Endodermal cell (in vitro differentiated cells): ENCODE measurements at regions not wholly inside any gene's neighbourhood (a gene's known extent, or its start where the extent isn't known, plus 50 kb on each side); places are given as distances from the start of the nearest gene placed in this dataset.

Source experiments
- DNase-seq: peaks from one replicate; pipeline ENCODE4 v3.0.0-alpha.2; 2017
- H3K27ac ChIP-seq: 2 replicates; pipeline ENCODE4 v1.5.1; 2013; ENCODE audit warnings: mild to moderate bottlenecking, low read depth, low read length, moderate library complexity
- H3K27me3 ChIP-seq: 2 replicates; pipeline ENCODE4 v1.6.1; 2013; ENCODE audit warnings: mild to moderate bottlenecking, low read length, moderate library complexity; ENCODE audit not compliant: insufficient read depth, control insufficient read depth, poor library complexity, severe bottlenecking
- H3K36me3 ChIP-seq: 2 replicates; pipeline ENCODE4 v1.7.0; 2013; ENCODE audit warnings: mild to moderate bottlenecking, low read length, moderate library complexity; ENCODE audit not compliant: control insufficient read depth, insufficient read depth
- H3K4me1 ChIP-seq: one replicate; pipeline ENCODE4 v1.7.0; 2013; ENCODE audit warnings: low read length; ENCODE audit not compliant: control insufficient read depth, insufficient read depth
- H3K4me3 ChIP-seq: 2 replicates; pipeline ENCODE4 v1.5.1; 2013; ENCODE audit warnings: mild to moderate bottlenecking, low read length, moderate library complexity
- H3K9ac ChIP-seq: 2 replicates; pipeline ENCODE4 v1.6.1; 2013; ENCODE audit warnings: mild to moderate bottlenecking, low read length, moderate library complexity; ENCODE audit not compliant: poor library complexity, severe bottlenecking; ENCODE audit errors: extremely low read depth
- H3K9me3 ChIP-seq: 2 replicates; pipeline ENCODE4 v1.6.1; 2013; ENCODE audit warnings: mild to moderate bottlenecking, low read length, moderate library complexity; ENCODE audit not compliant: control insufficient read depth
- H3K27ac Mint-ChIP-seq: 2 replicates; pipeline ENCODE4 v1.8.0; 2020; ENCODE audit warnings: mixed read lengths
- H3K27me3 Mint-ChIP-seq: 2 replicates; pipeline ENCODE4 v1.8.0; 2021; ENCODE audit warnings: mild to moderate bottlenecking, mixed read lengths; ENCODE audit not compliant: insufficient read depth
- H3K36me3 Mint-ChIP-seq: 2 replicates; pipeline ENCODE4 v1.8.0; 2020; ENCODE audit warnings: low read depth, mixed read lengths
- H3K4me1 Mint-ChIP-seq: 2 replicates; pipeline ENCODE4 v1.8.0; 2020; ENCODE audit warnings: mixed read lengths
- H3K4me3 Mint-ChIP-seq: 2 replicates; pipeline ENCODE4 v1.8.0; 2020; ENCODE audit warnings: mild to moderate bottlenecking, moderate library complexity, mixed read lengths
- H3K9me3 Mint-ChIP-seq: 2 replicates; pipeline ENCODE4 v1.8.0; 2020; ENCODE audit warnings: mild to moderate bottlenecking, mixed read lengths
- CTCF ChIP-seq: fragments of 200-600 bp; sonication (generic); conservative IDR thresholded peaks from 2 replicates; pipeline ENCODE4 v1.5.0; 2021; ENCODE audit warnings: antibody characterized with exemption, mild to moderate bottlenecking
- WGBS, 2 experiments: methylation state at CpG; one replicate each; pipeline versions ENCODE4 v1.1.5 to v1.1.7; 2013; ENCODE audit warnings: missing lambda C conversion rate in 2 of 2, mixed read lengths in 1 of 2; ENCODE audit not compliant: insufficient coverage in 1 of 2, insufficient read length in 1 of 2; 5-methylcytosine and 5-hydroxymethylcytosine counted together

- H3K9ac ChIP-seq = no peak overlapping the region
- no peaks in the 10 kb centered on the region for H3K9me3 ChIP-seq
- no peaks in the 10 kb centered on the region for H3K4me1 ChIP-seq
- Mint-ChIP-seq H3K4me3 (no peak overlapping the region), H3K36me3 (no peaks in the 10 kb centered on the region), H3K4me1 (no peaks in the 10 kb centered on the region), H3K27me3 (peaks cover 17% of the 10 kb centered on the region), H3K27ac (no peak overlapping the region), H3K9me3 (no peaks in the 10 kb centered on the region)
- TF ChIP-seq CTCF = peak; percentile 43
- DNase-seq = no peak
- H3K36me3 ChIP-seq = no peaks in the 10 kb centered on the region
- 78 to 87% methylated on average over 4 to 5 of the region's 5 CpGs for WGBS, 2 experiments
- peaks cover 4% of the 10 kb centered on the region for H3K27me3 ChIP-seq
- no peak overlapping the region for H3K4me3 ChIP-seq
- H3K27ac ChIP-seq = no peak overlapping the region
These were observed 64.4 kb upstream of the EMX2 start for GRCh38 chr10:117477961-117478670.

GRCh38 chr10:117477211-117477947 is 65.2 kb upstream of the EMX2 start:
- TF ChIP-seq CTCF = no peak
- H3K27me3 Mint-ChIP-seq = peaks cover 23% of the 10 kb centered on the region
- H3K27me3 ChIP-seq = peaks cover 4% of the 10 kb centered on the region

DNA sequence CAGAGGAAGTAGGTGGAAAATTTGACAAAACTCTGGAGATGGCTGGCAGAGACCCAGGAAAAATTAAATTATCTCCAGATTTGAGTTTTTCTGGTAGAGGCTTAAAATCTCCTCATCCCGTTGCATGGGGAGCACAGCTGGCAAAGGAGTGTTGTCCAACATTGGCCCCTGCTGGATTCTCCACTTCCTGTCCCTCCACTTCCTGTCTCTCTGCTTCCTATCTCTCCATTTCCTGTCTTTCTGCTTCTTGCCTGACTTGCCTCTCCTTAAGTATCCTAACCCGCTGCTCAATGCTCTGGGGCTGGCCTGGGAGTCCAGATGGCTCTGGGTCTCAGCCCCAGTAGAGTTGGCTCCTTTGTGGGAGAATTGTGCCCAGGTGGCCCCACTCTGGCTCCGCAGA is 65.8 kb upstream of the EMX2 start:
- H3K27ac Mint-ChIP-seq = no peak overlapping the region
- DNase-seq = no peak

More at GRCh38 chr10:117477211-117477947, 65.2 kb upstream of the EMX2 start:
- Mint-ChIP-seq H3K9me3 (no peaks in the 10 kb centered on the region), H3K36me3 (no peaks in the 10 kb centered on the region), H3K27ac (no peak overlapping the region), H3K4me1 (no peaks in the 10 kb centered on the region), H3K4me3 (no peak overlapping the region)
- Histone ChIP-seq H3K9ac (no peak overlapping the region), H3K27ac (no peak overlapping the region), H3K36me3 (no peaks in the 10 kb centered on the region), H3K9me3 (no peaks in the 10 kb centered on the region), H3K4me1 (no peaks in the 10 kb centered on the region), H3K4me3 (no peak overlapping the region)
- 92 to 94% methylated on average over 2 of the region's 2 CpGs for WGBS, 2 experiments
- no peak for DNase-seq

More for the DNA sequence above, 65.8 kb upstream of the EMX2 start:
- 94 to 97% methylated on average over 2 to 3 of the region's 3 CpGs for WGBS, 2 experiments
- TF ChIP-seq CTCF = no peak
- H3K27me3 ChIP-seq = peaks cover 10% of the 10 kb centered on the region
- H3K9me3 ChIP-seq = no peaks in the 10 kb centered on the region
- no peak overlapping the region for H3K9ac ChIP-seq
- H3K4me3 ChIP-seq = no peak overlapping the region
- no peaks in the 10 kb centered on the region for H3K4me1 ChIP-seq
- H3K36me3 ChIP-seq = no peaks in the 10 kb centered on the region
- H3K36me3 Mint-ChIP-seq = no peaks in the 10 kb centered on the region
- H3K4me1 Mint-ChIP-seq = no peaks in the 10 kb centered on the region
- no peak overlapping the region for H3K4me3 Mint-ChIP-seq
- no peaks in the 10 kb centered on the region for H3K9me3 Mint-ChIP-seq
- H3K27me3 Mint-ChIP-seq = peaks cover 29% of the 10 kb centered on the region
- no peak overlapping the region for H3K27ac ChIP-seq
